Right cardiac atrium (tissue), 5 donors: ENCODE measurements at regions not wholly inside any gene's neighbourhood (a gene's known extent, or its start where the extent isn't known, plus 50 kb on each side); places are given as distances from the start of the nearest gene placed in this dataset.

Experiments used
- ATAC-seq, 2 donors: fragments of 200-7000 bp; cut with Tn5 transposase; one replicate each; pipeline versions ENCODE4 v1.8.0 to v1.9.1; 2020; ENCODE audit warnings: moderate library complexity in 2 of 2, mild to moderate bottlenecking in 1 of 2
- DNase-seq, 3 donors: peaks; one replicate each; pipeline ENCODE4 v3.0.0-alpha.2; 2020
- H3K27ac ChIP-seq: one replicate; pipeline ENCODE4 v1.5.1; 2013; ENCODE audit warnings: mild to moderate bottlenecking, low read length, control low read depth, moderate library complexity
- H3K27me3 ChIP-seq: one replicate; pipeline ENCODE4 v1.6.1; 2013; ENCODE audit not compliant: control insufficient read depth, insufficient read depth
- H3K4me1 ChIP-seq: one replicate; pipeline ENCODE4 v1.6.1; 2013; ENCODE audit warnings: low read length; ENCODE audit not compliant: control insufficient read depth, insufficient read depth
- H3K4me3 ChIP-seq: one replicate; pipeline ENCODE4 v1.5.1; 2013; ENCODE audit warnings: low read length, control low read depth
- H3K9me3 ChIP-seq: one replicate; pipeline ENCODE4 v1.6.1; 2013; ENCODE audit warnings: low read length; ENCODE audit not compliant: control insufficient read depth
- WGBS: extraction: QIAGEN DNeasy Blood & Tissue Kit; methylation state at CpG from one replicate; pipeline ENCODE4 v1.1.7; 2013; 5-methylcytosine and 5-hydroxymethylcytosine counted together
- intact Hi-C, 4 donors: fragments of 100-400 bp; cut with DNase I; formaldehyde crosslinking; loops; one replicate each; pipeline versions ENCODE4 v1.11.0 to v1.14.0; 2022 to 2023
- donor health status: healthy with polysubstance abuse.
- donor health status: DM: no; HTN: yes; CAD: no.
- donor health status: DM: no; HTN: no; CAD: no.
- donor health status: DM: no; HTN: yes; CAD: no; lungs with severe emphysema.
- donor health status: DM: yes; HTN: yes; CAD: no.

DNA sequence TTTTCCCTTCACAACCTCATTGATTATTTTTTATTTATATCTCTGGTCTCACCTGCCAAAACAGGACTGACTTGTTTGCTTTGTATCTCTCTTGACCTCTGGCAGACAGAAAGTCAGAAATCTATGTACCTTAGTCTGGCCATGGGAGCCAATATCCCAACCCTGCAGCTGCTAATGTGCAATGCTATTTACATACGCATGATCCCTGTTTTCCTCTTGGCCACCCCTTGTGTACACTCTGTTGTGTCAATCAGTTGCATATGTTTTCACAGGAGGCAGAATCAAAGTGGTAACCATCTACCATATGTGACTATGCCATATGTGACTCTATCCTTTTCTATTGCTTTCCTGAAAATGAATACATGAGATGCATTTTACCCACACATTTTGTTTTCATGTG, 688.8 kb downstream of the PLA2G4A start:
- H3K27me3 ChIP-seq: no peaks in the 10 kb centered on the region
- H3K4me1 ChIP-seq: no peaks in the 10 kb centered on the region
- WGBS: 95% methylated on average over 1 of the region's 1 CpG
- no peak for ATAC-seq
- H3K9me3 ChIP-seq: no peaks in the 10 kb centered on the region
- H3K27ac ChIP-seq: no peak overlapping the region
- DNase-seq: no peak
- intact Hi-C loops: no loop called here
- H3K4me3 ChIP-seq: no peak overlapping the region

DNA sequence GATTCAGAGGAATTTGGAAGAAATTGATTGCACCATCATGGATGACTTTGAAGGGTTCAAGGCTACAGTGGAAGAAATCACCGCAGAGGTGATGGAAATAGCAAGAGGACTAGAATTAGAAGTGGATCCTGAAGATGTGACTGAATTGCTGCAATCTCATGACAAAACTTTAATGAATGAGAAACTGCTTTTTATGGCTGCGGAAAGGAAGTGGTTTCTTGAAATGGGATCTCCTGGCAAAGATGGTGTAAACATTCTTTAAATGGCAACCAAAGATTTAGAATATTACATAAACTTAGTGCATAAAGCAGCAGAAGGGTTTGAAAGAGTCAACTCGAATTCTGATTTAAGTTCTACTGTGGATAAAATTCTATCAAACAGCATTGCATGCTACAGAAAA, 698.6 kb downstream of the PLA2G4A start:
- ATAC-seq (no peak), DNase-seq (no peak)
- 81% methylated on average over 3 of the region's 3 CpGs for WGBS
- Histone ChIP-seq H3K4me3 (no peak overlapping the region), H3K27me3 (no peaks in the 10 kb centered on the region), H3K4me1 (no peaks in the 10 kb centered on the region), H3K27ac (no peak overlapping the region), H3K9me3 (no peaks in the 10 kb centered on the region)
- intact Hi-C loops: no loop called here

DNA sequence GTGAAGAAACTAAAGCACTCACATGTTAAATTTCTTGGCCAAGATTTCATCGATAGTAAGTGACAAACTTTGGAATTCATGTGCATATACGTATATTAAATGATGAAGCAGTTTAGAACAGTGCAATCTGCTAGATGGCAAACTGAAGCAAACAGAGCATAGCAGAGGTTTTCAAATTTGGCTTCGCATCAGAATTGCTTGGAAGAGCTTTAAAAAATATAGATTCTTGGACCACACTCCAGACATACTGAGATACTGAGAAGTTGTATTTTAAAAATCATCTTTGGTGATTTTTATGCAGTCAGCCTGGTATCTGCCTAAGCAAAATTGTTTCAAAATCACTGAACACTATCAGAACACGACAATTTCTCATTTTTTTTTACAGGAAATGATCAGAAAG, 709.2 kb downstream of the PLA2G4A start:
- H3K27me3 ChIP-seq: no peaks in the 10 kb centered on the region
- intact Hi-C loops: no loop called here
- ATAC-seq: no peak
- H3K9me3 ChIP-seq: no peaks in the 10 kb centered on the region
- H3K4me3 ChIP-seq: no peak overlapping the region
- DNase-seq: no peak
- no peaks in the 10 kb centered on the region for H3K4me1 ChIP-seq
- no peak overlapping the region for H3K27ac ChIP-seq
- 50% methylated on average over 4 of the region's 4 CpGs for WGBS

DNA sequence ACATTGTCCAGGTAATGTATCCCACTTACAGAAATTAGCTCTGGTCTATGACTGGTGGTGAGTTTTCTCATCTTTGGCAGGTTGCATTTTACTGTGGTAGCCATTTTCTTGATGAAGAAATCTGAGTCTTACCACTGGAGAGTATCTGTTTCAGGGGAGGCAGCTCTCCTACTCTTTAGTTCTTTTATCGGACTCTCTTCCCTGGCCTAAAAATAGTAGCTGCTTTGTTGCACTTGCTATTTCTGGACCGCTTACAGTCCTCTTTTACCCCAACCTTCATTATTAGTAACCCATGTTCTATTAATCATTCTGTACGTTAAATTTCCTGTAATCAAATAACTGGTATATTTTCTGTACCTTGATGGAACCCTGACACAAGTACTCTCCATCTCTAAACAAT, 720.8 kb downstream of the PLA2G4A start:
- Histone ChIP-seq H3K27me3 (no peaks in the 10 kb centered on the region), H3K4me1 (no peaks in the 10 kb centered on the region), H3K4me3 (no peak overlapping the region), H3K27ac (no peak overlapping the region), H3K9me3 (no peaks in the 10 kb centered on the region)
- WGBS: 61% methylated on average over 3 of the region's 3 CpGs
- ATAC-seq (peak in 1 of 2 donors; percentile 43), DNase-seq (no peak)
- intact Hi-C loops: no loop called here

DNA sequence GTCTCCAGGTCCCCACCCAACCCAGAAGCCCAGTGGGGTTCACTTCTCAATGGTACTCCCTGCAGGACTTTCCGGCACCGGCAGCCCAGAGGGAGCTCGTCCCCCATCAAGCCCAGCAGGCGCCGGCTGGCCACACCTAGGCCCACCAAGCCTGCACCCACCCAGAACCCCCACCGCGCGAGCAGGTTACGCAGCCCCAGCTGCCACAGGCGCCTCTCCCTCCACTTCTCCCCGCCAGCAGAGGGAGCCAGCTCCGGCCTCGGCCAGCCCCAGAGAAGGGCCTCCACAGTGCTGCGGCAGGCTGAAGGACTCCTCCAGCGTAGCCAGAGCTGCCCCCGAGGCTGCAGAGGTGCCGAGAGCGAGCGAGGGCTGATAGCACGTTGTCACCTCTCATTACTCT, 722.3 kb downstream of the PLA2G4A start:
- no peak overlapping the region for H3K27ac ChIP-seq
- no peaks in the 10 kb centered on the region for H3K27me3 ChIP-seq
- no peak overlapping the region for H3K4me3 ChIP-seq
- no peaks in the 10 kb centered on the region for H3K9me3 ChIP-seq
- intact Hi-C loops: no loop called here
- DNase-seq (peak in 1 of 3 donors; percentile 51), ATAC-seq (no peak)
- H3K4me1 ChIP-seq: no peaks in the 10 kb centered on the region
- 94% methylated on average over 20 of the region's 20 CpGs for WGBS

DNA sequence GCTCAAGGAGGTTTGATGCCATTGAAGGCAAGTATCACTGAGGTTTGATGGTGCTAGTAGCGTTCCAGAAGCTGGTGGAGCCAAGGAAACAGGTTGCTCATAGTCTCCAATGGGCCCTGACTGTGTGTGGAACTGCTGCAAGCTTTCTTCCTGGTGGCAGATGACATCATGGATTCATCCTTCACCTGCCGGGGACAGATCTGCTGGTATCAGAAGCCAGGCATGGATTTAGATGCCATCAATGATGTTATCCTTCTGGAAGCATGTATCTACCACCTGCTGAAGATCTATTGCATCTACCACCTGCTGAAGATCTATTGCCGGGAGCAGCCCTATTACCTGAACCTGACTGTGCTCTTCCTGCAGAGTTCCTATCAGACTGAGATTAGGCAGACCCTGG, 734.4 kb downstream of the PLA2G4A start:
- no peaks in the 10 kb centered on the region for H3K4me1 ChIP-seq
- no peaks in the 10 kb centered on the region for H3K27me3 ChIP-seq
- intact Hi-C loops: no loop called here
- H3K27ac ChIP-seq: no peak overlapping the region
- H3K4me3 ChIP-seq: no peak overlapping the region
- H3K9me3 ChIP-seq: no peaks in the 10 kb centered on the region
- no peak for ATAC-seq
- no peak for DNase-seq
- WGBS: 79% methylated on average over 3 of the region's 3 CpGs

DNA sequence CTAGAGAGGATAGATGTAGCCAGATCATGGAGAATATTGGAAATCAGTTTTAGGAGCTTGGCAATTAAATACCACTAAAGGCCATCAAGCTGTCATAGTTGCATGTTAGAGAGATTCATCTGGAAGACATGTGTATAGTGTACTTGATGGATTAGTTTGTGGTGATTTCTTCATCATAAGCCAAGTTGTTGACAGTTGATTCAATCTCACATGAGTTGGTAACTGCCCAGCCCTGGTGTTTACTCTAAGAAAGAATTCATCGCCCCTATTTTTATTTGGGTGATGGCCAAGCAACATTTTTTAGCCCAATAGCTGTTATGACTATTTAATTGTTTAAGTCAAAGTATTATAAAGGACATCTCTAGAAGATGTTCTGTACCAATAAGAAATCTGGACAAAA, 737.6 kb downstream of the PLA2G4A start:
- no peak for DNase-seq
- no peak for ATAC-seq
- Histone ChIP-seq H3K27me3 (no peaks in the 10 kb centered on the region), H3K4me1 (no peaks in the 10 kb centered on the region), H3K27ac (no peak overlapping the region), H3K9me3 (no peaks in the 10 kb centered on the region), H3K4me3 (no peak overlapping the region)
- intact Hi-C loops: no loop called here
- 80% methylated on average over 1 of the region's 1 CpG for WGBS

DNA sequence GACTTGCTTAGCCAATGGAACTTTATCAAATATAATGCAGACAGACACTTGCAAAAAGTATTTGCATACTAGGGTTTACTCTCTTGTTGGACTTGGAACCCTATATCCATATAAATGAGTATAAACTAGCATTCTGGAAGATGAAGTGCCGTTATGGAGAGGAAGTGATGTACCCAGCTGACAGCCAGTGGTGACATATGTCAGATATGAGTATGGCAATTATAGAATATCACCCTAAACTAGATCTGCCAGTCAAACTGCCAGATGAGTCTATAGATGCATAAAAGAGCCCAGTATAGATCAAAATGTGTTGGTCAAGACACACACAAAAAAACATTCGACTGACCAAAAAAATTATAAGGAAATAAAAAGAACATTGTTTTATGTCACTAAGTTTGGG, 739.3 kb downstream of the PLA2G4A start:
- intact Hi-C loops: no loop called here
- WGBS: 68% methylated on average over 2 of the region's 2 CpGs
- ATAC-seq: no peak

DNA sequence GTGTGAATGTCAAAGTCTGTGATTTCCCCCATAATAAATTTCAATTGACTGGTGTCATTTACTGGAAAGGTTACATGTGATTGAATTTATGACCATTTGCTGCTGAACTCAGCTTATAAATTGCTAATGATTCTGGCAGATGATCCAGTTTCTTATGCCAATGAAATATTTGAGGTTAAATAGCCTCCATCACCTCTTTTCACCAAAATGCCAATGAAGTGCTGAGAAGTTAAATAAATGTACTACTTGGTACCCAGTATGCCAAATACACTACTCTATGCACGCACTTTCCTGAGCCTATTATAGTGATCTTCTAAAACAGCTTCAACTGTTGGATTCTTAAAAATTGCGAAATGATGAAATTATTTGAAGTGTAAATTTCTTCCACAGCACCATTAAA, 741.4 kb downstream of the PLA2G4A start:
- intact Hi-C loops: no loop called here
- Histone ChIP-seq H3K4me3 (no peak overlapping the region), H3K9me3 (no peaks in the 10 kb centered on the region), H3K4me1 (no peaks in the 10 kb centered on the region), H3K27me3 (no peaks in the 10 kb centered on the region), H3K27ac (no peak overlapping the region)
- no peak for ATAC-seq
- 88% methylated on average over 2 of the region's 2 CpGs for WGBS
- no peak for DNase-seq

More for the DNA sequence above, 739.3 kb downstream of the PLA2G4A start:
- Histone ChIP-seq H3K4me1 (no peaks in the 10 kb centered on the region), H3K27ac (no peak overlapping the region), H3K4me3 (no peak overlapping the region), H3K9me3 (no peaks in the 10 kb centered on the region), H3K27me3 (no peaks in the 10 kb centered on the region)
- no peak for DNase-seq

DNA sequence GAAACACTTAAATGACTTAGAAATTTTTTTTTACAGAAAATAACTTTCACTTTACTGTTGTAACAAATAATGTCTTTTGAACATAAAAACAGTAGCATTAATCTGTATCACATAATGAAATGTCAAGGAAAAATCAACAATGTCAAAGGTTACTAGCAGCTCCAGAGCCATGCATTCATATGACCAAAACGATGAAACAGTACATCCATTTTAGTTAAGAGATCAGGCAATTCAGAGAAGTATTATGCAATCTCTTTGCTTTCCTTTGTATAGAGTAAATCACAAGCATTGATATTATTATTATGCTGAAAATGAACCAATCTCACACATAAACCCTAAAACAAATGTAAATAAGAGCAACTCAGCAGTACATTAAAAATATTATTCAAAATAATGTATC, 748.9 kb downstream of the PLA2G4A start:
- Histone ChIP-seq H3K27me3 (no peaks in the 10 kb centered on the region), H3K4me1 (no peaks in the 10 kb centered on the region)
- no peak for ATAC-seq

DNA sequence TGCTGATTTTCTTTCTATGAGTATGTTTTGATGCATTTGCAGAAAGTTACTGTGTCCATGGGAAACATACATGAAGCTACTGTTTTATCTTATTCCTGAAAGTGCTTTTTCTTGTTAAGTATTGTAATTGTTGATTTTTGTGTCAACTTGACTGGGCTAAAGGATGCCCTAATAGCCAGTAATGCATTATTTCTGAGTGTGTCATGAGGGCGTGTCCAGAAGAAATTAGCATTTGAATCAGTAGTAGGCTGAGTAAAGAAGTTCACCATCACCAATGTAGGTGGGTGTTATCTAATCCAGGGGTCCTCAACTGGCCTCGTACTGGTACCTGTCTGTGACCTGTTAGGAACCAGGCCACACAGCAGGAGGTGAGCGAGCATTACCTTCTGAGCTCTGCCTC, 760.2 kb downstream of the PLA2G4A start:
- intact Hi-C loops: no loop called here
- no peak overlapping the region for H3K4me3 ChIP-seq
- 91% methylated on average over 3 of the region's 3 CpGs for WGBS
- ATAC-seq (no peak), DNase-seq (no peak)
- H3K27ac ChIP-seq: no peak overlapping the region
- no peaks in the 10 kb centered on the region for H3K4me1 ChIP-seq
- no peaks in the 10 kb centered on the region for H3K27me3 ChIP-seq
- no peaks in the 10 kb centered on the region for H3K9me3 ChIP-seq

More for the DNA sequence above, 748.9 kb downstream of the PLA2G4A start:
- Histone ChIP-seq H3K27ac (no peak overlapping the region), H3K9me3 (no peaks in the 10 kb centered on the region), H3K4me3 (no peak overlapping the region)
- 77% methylated on average over 1 of the region's 1 CpG for WGBS
- DNase-seq: no peak
- intact Hi-C loops: no loop called here

DNA sequence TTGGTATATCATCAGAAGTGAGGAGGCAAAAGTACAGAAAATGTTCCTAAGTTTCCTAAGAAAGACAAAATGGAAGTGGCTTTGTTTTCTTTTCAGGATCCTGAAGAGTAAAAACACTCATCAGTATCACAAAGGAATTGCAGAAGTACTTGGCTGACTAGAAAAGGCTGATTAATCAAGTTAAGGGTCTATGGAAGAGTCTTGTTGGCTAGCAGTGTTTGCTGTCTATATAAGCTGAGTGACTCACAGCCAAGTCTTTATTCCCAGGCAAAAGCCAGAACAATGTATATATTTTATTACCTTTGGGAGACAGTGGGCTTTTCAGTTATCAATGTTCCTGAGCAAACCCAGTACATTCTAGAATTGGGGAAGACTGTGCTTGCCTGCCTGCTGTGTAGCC, 777.0 kb downstream of the PLA2G4A start:
- intact Hi-C loops: no loop called here
- H3K27ac ChIP-seq: no peak overlapping the region
- H3K9me3 ChIP-seq: no peaks in the 10 kb centered on the region
- H3K4me1 ChIP-seq: no peaks in the 10 kb centered on the region
- DNase-seq (no peak), ATAC-seq (no peak)
- H3K27me3 ChIP-seq: no peaks in the 10 kb centered on the region
- no peak overlapping the region for H3K4me3 ChIP-seq
